Sigmoid colon (tissue), 4 donors: ENCODE measurements at regions not wholly inside any gene's neighbourhood (a gene's known extent, or its start where the extent isn't known, plus 50 kb on each side); places are given as distances from the start of the nearest gene placed in this dataset.

Source experiments
- EP300 ChIP-seq, 4 donors: sonication (generic); formaldehyde crosslinking; IDR thresholded peaks; one replicate each; pipeline ENCODE4 v1.6.1; 2017; ENCODE audit warnings: antibody characterized with exemption in 4 of 4
- POLR2A ChIP-seq, 2 donors: fragments of 450-650 bp; IDR thresholded peaks; one replicate each; pipeline ENCODE4 v1.6.1; 2016; ENCODE audit warnings: antibody characterized with exemption in 2 of 2, mild to moderate bottlenecking in 2 of 2, moderate library complexity in 2 of 2

- TF ChIP-seq POLR2A (IDR thresholded peaks at IDR 0.05) (no peak), EP300 (IDR thresholded peaks at IDR 0.05) (no peak)
These were observed 143.3 kb downstream of the MREG start for GRCh38 chr2:215870088-215870490.
